A549 (cell line): ENCODE measurements at regions not wholly inside any gene's neighbourhood (a gene's known extent, or its start where the extent isn't known, plus 50 kb on each side); places are given as distances from the start of the nearest gene placed in this dataset.

Experiments
- BHLHE40 ChIP-seq: IDR thresholded peaks from 2 replicates; pipeline ENCODE4 v1.6.1; 2012; ENCODE audit warnings: low read depth, low read length, inconsistent platforms
- CEBPB ChIP-seq, 2 experiments: fragments of >200 bp in 1 of 2; sonication (Bioruptor Twin) in 1 of 2; formaldehyde crosslinking in 1 of 2; IDR thresholded peaks; 2 replicates each; pipeline ENCODE4 v1.6.1; 2012 to 2016
- CHD2 ChIP-seq: fragments of 150-350 bp; IDR thresholded peaks from 2 replicates; pipeline ENCODE4 v1.6.1; 2014; ENCODE audit warnings: low read length; ENCODE audit not compliant: partially characterized antibody
- CTCF ChIP-seq: fragments of >200 bp; sonication (Bioruptor Twin); formaldehyde crosslinking; IDR thresholded peaks from 3 replicates; pipeline ENCODE4 v1.5.1; 2016
- EP300 ChIP-seq, 2 experiments: fragments of >200 bp; sonication (Bioruptor Twin); formaldehyde crosslinking; IDR thresholded peaks; 2 replicates in 1 of 2; 3 replicates in 1 of 2; pipeline ENCODE4 v1.6.1; 2016 to 2017
- ESRRA ChIP-seq: fragments of 150-350 bp; IDR thresholded peaks from 2 replicates; pipeline ENCODE4 v1.6.1; 2014; ENCODE audit warnings: mild to moderate bottlenecking, low read length, borderline replicate concordance
- HDAC2 ChIP-seq: fragments of 200-600 bp; sonication (generic); IDR thresholded peaks from 2 replicates; pipeline ENCODE4 v1.6.1; 2016
- HES2 ChIP-seq: fragments of >200 bp; sonication (Bioruptor Twin); formaldehyde crosslinking; IDR thresholded peaks from 2 replicates; pipeline ENCODE4 v1.6.1; 2016
- KDM1A ChIP-seq: fragments of 200-600 bp; sonication (generic); IDR thresholded peaks from 2 replicates; pipeline ENCODE4 v1.6.1; 2016; ENCODE audit warnings: low read depth, mild to moderate bottlenecking
- POLR2A ChIP-seq: IDR thresholded peaks from 2 replicates; pipeline ENCODE4 v1.6.1; 2012; ENCODE audit warnings: mild to moderate bottlenecking, low read length
- RAD21 ChIP-seq, 2 experiments: fragments of >200 bp in 1 of 2; sonication (Bioruptor Twin) in 1 of 2; formaldehyde crosslinking in 1 of 2; IDR thresholded peaks in 1 of 2; conservative IDR thresholded peaks in 1 of 2; 2 replicates in 1 of 2; 3 replicates in 1 of 2; pipeline ENCODE4 v1.6.1; 2012 to 2018; ENCODE audit warnings: inconsistent platforms in 1 of 2
- REST ChIP-seq: fragments of 200-600 bp; sonication (generic); IDR thresholded peaks from 2 replicates; pipeline ENCODE4 v1.6.1; 2016; ENCODE audit warnings: antibody characterized with exemption, mild to moderate bottlenecking, moderate library complexity
- RFX5 ChIP-seq: fragments of 450-650 bp; IDR thresholded peaks from 2 replicates; pipeline ENCODE4 v1.7.1; 2014; ENCODE audit warnings: antibody characterized with exemption, mild to moderate bottlenecking, moderate library complexity

GRCh38 chr13:85260896-85261295 is 538.3 kb downstream of the SLITRK6 start:
- TF ChIP-seq REST (no peak), EP300 (IDR thresholded peaks at IDR 0.05) (no peak), CTCF (no peak), HDAC2 (no peak), POLR2A (no peak), RFX5 (no peak), RAD21 (conservative IDR thresholded peaks at IDR 0.05 in 1 of 2, IDR thresholded peaks at IDR 0.05 in 1 of 2) (no peak), CHD2 (no peak), CEBPB (IDR thresholded peaks at IDR 0.05) (no peak), HES2 (no peak), BHLHE40 (no peak), ESRRA (no peak), KDM1A (no peak)
